ENCODE measurements at regions not wholly inside any gene's neighbourhood (a gene's known extent, or its start where the extent isn't known, plus 50 kb on each side); places are given as distances from the start of the nearest gene placed in this dataset.
"Not testable (repeated sequence)": the region's sequence is repeated elsewhere in the genome, so short reads cannot be mapped to it uniquely, and the experiment has no call there.

DNA sequence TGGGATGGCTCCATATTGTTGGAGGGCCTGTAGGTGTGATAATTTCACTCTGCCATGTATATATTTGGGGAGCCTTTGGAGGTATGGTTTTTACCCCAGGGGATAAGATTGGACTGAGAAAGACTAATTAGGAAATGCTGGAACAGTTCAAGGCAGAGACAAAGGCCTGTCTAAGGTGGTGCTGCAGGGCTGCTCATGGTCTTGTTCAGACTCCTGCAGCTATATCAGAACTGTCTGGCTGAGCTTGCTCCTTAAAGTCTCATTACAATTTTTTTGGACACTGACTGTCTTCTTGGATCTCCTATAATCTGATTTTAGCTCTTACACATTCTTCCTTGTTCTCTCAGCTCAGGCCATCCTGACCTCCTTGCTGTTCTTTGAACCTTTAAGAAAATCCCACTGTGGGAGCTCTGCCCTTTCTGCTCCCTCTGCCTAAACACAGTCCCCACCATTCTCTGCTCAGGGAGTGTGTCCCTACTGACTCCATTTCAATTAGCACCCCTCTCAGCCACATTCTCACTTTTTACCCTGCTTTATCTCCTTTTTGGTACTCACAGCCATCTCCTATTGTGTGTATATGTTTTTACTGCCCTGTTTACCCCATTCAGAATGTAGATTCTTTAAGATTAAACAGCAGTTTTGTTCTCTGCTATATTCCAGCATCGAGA lies 468.7 kb upstream of the FANCL start:
- peaks cover 4% of the 10 kb centered on the region for H3K9me3 Mint-ChIP-seq

DNA sequence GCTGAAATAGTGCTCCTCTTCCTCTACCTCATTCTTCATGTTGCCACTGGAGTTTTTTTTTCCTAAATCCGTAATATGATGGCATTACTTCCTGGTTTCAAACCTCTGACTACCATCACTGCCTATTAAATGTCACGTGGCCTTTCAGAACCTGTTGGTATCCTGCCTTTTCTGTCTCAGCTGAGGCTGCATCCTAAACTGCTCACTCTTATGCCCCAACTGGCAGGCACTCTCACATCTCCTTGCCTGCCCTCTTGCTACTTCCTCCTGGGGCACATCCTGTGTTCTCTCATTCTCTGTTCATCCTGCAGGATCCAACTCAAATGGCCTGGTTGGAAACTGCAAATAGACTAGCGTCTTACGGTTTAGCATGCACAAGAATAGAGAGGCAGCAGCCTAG lies 468.1 kb upstream of the FANCL start:
- DNase-seq (ENCODE audit: low spot score) (no peak), ATAC-seq (no peak)
- no peaks in the 10 kb centered on the region for H3K4me1 Mint-ChIP-seq (ENCODE audit: low read depth in 2 of 2)
- no peak overlapping the region for H3K4me3 Mint-ChIP-seq
- peaks cover 0 to 9% of the 10 kb centered on the region in 2 donors for H3K27me3 Mint-ChIP-seq
- no peak overlapping the region for H3K27ac Mint-ChIP-seq
- peaks cover 4% of the 10 kb centered on the region for H3K9me3 Mint-ChIP-seq
- H3K36me3 Mint-ChIP-seq: no peaks in the 10 kb centered on the region

More for the DNA sequence above, 468.7 kb upstream of the FANCL start:
- ATAC-seq (no peak), DNase-seq (ENCODE audit: low spot score) (no peak)
- Mint-ChIP-seq H3K27ac (no peak overlapping the region), H3K4me3 (no peak overlapping the region), H3K4me1 (ENCODE audit: low read depth in 2 of 2) (no peaks in the 10 kb centered on the region), H3K36me3 (no peaks in the 10 kb centered on the region), H3K27me3 (peaks cover 0 to 9% of the 10 kb centered on the region in 2 donors)

DNA sequence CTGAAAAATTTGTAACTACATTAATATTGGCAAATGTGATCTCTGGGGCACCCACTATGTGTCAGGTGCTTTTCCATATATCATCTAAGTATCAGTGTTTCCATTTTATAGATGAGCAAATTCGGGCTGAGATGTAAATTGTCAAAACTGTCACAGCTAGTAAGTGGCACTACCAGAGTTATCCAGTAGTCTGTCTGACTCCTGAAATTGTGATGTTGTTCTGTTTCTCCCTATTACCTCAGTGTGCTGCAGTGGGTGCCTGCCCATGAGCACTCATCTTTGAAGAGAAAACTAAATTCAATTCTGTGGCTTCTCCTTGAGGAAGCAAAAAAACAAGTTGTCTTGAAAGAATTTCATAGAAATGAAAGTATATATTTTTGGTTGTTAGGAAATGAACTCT lies 467.4 kb upstream of the FANCL start:
- Mint-ChIP-seq H3K27me3 (peaks cover 0 to 9% of the 10 kb centered on the region in 2 donors), H3K4me1 (ENCODE audit: low read depth in 2 of 2) (no peaks in the 10 kb centered on the region), H3K9me3 (peaks cover 4% of the 10 kb centered on the region), H3K4me3 (no peak overlapping the region), H3K36me3 (no peaks in the 10 kb centered on the region), H3K27ac (no peak overlapping the region)
- no peak for ATAC-seq
- DNase-seq (ENCODE audit: low spot score): no peak

DNA sequence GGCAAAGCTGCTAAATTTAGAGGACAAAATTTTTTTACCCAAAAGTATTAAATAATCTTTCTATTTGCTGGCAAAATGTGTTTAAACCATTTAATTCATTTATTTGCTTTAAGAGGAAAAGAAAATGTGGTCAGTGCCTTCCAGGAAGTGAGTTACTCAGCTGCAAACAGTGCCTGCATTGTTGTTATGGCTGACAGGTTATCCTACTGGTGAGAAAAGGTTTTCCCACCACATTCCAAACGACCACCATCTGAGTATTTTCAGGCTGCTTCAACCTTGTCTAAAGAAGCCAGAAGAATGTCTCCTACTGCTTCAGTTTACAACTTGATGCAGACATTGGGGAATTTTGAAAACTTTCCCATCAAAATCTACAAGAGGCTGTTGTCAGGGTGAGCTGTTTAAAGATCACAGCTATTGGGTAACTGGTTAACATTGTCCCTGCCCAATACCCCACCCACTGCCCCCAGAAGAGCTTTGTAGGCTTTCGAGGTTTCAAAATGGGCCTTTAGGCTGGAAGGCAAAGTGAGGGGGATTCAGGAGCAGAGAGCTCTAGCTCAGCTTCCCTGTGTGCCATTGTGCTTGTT lies 461.3 kb upstream of the FANCL start:
- ATAC-seq (no peak), DNase-seq (ENCODE audit: low spot score) (no peak)
- Mint-ChIP-seq H3K27ac (no peak overlapping the region), H3K36me3 (no peaks in the 10 kb centered on the region), H3K27me3 (peaks cover 0 to 9% of the 10 kb centered on the region in 2 donors), H3K4me3 (no peak overlapping the region), H3K9me3 (no peaks in the 10 kb centered on the region), H3K4me1 (ENCODE audit: low read depth in 2 of 2) (no peaks in the 10 kb centered on the region)

DNA sequence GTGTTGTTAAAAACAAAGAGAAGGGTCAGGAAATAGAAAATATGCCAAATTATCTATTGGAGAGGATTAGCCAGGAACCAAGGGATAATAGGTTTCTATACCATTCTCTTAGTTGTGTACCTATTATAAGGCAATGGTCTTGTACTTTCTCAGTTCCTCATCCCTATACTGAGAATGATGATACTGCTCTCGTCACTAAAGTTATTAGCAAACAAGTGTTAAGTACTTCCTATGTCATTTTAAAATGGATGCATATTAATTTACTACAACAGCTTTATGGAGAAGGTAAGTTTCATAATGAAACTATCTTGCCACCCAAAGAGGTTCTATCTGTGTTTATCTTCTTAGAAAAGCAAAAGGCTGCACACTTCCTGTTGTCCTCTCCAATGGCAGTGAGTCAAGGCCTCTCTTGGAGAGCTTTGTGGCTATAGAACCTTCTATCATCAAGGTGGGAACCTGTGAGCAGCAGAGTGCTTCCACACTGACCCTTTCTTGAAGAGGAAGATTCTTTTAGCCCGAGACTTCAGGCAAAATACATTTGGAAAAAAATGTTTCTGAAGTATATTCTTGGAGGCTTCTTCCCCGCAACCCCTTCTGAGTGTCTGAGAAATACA lies 460.7 kb upstream of the FANCL start:
- H3K27me3 Mint-ChIP-seq: peaks cover 0 to 9% of the 10 kb centered on the region in 2 donors
- H3K36me3 Mint-ChIP-seq: no peaks in the 10 kb centered on the region
- no peak overlapping the region for H3K27ac Mint-ChIP-seq
- ATAC-seq: no peak
- DNase-seq (ENCODE audit: low spot score): no peak
- H3K4me1 Mint-ChIP-seq (ENCODE audit: low read depth in 2 of 2): no peaks in the 10 kb centered on the region
- no peaks in the 10 kb centered on the region for H3K9me3 Mint-ChIP-seq
- H3K4me3 Mint-ChIP-seq: no peak overlapping the region

DNA sequence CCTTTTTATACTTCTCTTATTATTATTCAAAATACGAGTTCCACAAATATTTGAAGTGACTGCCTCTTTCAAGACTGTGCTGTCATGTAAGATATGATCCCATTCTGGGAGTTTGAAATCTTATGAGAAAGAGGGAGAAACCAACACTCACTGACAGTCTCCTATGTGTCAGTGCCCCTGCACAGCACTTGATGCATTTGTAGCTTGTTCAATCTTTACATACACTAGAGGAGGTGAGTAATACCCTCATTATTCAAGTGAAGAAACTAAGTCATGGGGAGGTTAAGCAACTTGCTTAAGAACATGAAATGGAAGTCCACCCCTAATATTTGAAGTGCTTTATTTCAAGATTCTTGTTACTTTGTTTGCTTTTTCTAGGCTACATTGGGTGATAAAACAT lies 459.5 kb upstream of the FANCL start:
- ATAC-seq (no peak), DNase-seq (ENCODE audit: low spot score) (no peak)
- no peak overlapping the region for H3K4me3 Mint-ChIP-seq
- no peaks in the 10 kb centered on the region for H3K9me3 Mint-ChIP-seq
- H3K4me1 Mint-ChIP-seq (ENCODE audit: low read depth in 2 of 2): no peaks in the 10 kb centered on the region
- no peak overlapping the region for H3K27ac Mint-ChIP-seq
- no peaks in the 10 kb centered on the region for H3K27me3 Mint-ChIP-seq
- no peaks in the 10 kb centered on the region for H3K36me3 Mint-ChIP-seq

DNA sequence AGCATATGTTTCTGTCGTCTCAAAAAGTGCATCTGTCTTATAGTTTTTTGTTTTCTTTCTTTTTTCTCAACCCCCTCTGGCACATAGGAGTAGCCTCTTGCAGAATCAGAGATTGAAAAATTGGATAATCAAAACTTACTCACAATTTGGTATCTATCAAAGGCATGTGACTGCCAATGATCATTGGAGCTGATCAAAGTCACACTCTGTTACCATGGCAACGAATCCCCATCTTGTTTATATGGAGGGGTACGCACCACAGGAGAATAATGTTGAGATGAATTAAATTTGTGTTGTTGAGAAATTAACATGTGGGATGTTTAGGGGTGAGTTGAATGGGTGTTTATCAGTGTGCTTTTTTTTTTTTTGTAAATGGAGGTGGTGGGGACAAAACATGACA lies 458.3 kb upstream of the FANCL start:
- H3K36me3 Mint-ChIP-seq: no peaks in the 10 kb centered on the region
- no peaks in the 10 kb centered on the region for H3K4me1 Mint-ChIP-seq (ENCODE audit: low read depth in 2 of 2)
- ATAC-seq (no peak), DNase-seq (ENCODE audit: low spot score) (no peak)
- no peak overlapping the region for H3K27ac Mint-ChIP-seq
- H3K9me3 Mint-ChIP-seq: peaks cover 3% of the 10 kb centered on the region
- H3K27me3 Mint-ChIP-seq: no peaks in the 10 kb centered on the region
- no peak overlapping the region for H3K4me3 Mint-ChIP-seq

DNA sequence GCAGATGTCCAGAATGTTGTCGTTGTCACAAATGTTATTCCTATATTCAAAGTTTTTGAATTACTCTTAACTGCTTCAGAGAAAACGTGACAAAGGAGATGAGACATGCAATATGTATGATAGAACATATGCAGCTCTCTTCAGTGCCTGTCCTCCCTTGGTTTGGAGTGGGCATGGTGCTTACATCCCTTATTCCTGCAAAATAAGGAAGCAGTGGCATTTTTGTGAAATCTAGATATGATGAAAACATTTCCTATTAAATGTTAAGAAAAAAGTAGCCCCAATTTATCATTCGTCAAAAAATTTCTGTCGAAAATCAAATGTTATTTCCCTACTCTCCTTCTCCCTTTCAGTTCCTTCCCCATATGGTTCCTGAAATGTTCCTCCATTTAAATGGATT lies 457.5 kb upstream of the FANCL start:
- H3K36me3 Mint-ChIP-seq: no peaks in the 10 kb centered on the region

DNA sequence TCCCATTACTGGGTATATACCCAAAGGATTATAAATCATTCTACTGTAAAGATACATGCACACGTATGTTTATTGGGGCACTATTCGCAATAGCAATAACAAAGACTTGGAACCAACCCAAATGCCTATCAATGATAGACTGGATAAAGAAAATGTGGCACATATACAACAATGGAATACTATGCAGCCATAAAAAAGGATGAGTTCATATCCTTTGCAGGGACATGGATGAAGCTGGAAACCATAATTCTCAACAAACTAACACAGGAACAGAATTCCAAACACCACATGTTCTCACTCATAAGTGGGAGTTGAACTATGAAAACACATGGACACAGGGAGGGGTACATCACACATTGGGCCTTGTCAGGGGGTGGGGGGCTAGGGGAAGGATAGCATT lies 453.0 kb upstream of the FANCL start:
- H3K9me3 Mint-ChIP-seq; H3K4me1 Mint-ChIP-seq (ENCODE audit: low read depth in 2 of 2); H3K27ac Mint-ChIP-seq; H3K27me3 Mint-ChIP-seq; ATAC-seq; DNase-seq (ENCODE audit: low spot score); H3K4me3 Mint-ChIP-seq: not testable (repeated sequence)
- peaks cover 11% of the 10 kb centered on the region for H3K36me3 Mint-ChIP-seq

More for the DNA sequence above, 457.5 kb upstream of the FANCL start:
- no peak for DNase-seq (ENCODE audit: low spot score)
- H3K4me3 Mint-ChIP-seq: no peak overlapping the region
- H3K27me3 Mint-ChIP-seq: no peaks in the 10 kb centered on the region
- ATAC-seq: no peak
- no peak overlapping the region for H3K27ac Mint-ChIP-seq
- H3K4me1 Mint-ChIP-seq (ENCODE audit: low read depth in 2 of 2): no peaks in the 10 kb centered on the region
- peaks cover 3% of the 10 kb centered on the region for H3K9me3 Mint-ChIP-seq

DNA sequence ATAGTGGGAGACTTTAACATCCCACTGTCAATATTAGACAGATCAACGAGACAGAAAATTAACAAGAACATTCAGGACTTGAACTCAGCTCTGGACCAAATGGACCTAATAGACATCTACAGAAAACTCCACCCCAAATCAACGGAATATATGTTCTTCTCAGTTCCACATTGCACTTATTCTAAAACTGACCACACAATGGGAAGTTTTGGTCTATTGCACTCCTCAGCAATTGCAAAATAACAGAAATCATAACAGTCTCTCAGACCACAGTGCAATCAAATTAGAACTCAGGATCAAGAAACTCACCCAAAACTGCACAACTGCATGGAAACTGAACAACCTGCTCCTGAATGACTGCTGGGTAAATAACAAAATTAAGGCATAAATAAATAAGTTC lies 449.9 kb upstream of the FANCL start:
- peaks cover 11% of the 10 kb centered on the region for H3K36me3 Mint-ChIP-seq
- ATAC-seq; H3K9me3 Mint-ChIP-seq; H3K27me3 Mint-ChIP-seq; H3K4me3 Mint-ChIP-seq; DNase-seq (ENCODE audit: low spot score); H3K4me1 Mint-ChIP-seq (ENCODE audit: low read depth in 2 of 2); H3K27ac Mint-ChIP-seq: not testable (repeated sequence)

DNA sequence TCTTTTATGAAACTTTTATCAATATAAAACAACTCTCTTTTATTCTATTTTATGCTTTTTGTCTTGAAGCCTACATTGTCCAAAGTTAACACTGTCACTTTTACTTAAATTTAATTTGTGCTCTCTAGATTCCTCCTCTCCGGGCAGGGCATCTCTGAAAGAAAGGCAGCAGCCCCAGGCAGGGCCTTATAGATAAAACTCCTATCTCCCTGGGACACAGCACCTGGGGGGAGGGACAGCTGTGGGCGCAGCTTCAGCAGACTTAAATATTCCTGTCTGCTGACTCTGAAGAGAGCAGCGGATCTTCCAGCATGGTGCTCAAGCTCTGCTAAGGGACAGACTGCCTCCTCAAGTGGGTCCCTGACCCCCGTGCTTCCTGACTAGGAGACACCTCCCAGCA lies 447.7 kb upstream of the FANCL start:
- H3K27ac Mint-ChIP-seq: no peak overlapping the region
- H3K4me1 Mint-ChIP-seq (ENCODE audit: low read depth in 2 of 2): no peaks in the 10 kb centered on the region
- H3K36me3 Mint-ChIP-seq: peaks cover 11% of the 10 kb centered on the region
- H3K27me3 Mint-ChIP-seq: no peaks in the 10 kb centered on the region
- H3K9me3 Mint-ChIP-seq: peaks cover 6% of the 10 kb centered on the region
- ATAC-seq (no peak), DNase-seq (ENCODE audit: low spot score) (no peak)
- no peak overlapping the region for H3K4me3 Mint-ChIP-seq

DNA sequence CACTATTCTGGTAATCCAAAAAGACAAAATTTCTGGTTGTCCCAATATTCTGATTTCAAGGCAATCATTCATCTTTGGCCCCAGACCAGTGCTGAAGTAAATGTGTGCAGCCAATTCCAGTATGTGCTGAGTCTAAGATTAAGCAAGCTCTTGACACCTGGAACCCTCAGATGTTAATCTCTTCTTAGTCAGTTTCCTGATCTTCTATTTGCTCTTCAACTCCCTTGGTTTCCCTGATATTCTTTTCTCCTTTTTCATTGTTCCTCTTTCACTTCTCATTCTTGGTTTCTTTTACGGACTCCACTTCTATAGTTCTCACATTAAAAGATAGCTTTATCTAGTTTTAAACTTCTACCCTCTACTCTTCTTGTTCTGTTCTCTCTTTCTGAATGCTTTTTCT lies 445.7 kb upstream of the FANCL start:
- H3K4me3 Mint-ChIP-seq: no peak overlapping the region
- peaks cover 6% of the 10 kb centered on the region for H3K9me3 Mint-ChIP-seq
- H3K27me3 Mint-ChIP-seq: no peaks in the 10 kb centered on the region
- ATAC-seq (no peak), DNase-seq (ENCODE audit: low spot score) (no peak)
- peaks cover 11% of the 10 kb centered on the region for H3K36me3 Mint-ChIP-seq
- H3K4me1 Mint-ChIP-seq (ENCODE audit: low read depth in 2 of 2): no peaks in the 10 kb centered on the region
- no peak overlapping the region for H3K27ac Mint-ChIP-seq

DNA sequence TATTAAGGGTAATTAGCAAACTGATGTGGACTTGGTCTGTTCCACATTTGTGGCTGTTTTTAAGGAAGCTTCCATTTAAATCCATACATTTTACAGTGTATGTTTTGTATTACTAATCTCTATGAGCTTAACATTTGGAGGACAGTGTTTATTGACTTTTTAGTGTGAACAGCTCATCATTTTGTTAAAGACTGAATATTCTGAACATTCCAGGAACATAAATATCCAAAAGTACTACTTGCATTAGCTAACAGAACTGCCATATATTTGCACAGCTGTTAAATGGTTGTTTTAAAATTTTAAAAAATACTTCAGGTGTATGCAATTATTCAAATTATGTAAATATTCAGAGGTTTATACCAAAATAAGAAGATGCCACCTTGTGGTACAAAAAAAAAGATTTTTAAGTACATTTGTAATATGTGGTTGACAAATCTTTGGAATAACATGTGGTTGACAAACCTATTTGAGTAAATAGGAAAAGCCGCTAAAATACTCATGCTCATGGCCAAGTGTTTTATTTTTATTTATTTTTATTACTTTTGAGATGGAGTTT lies 439.7 kb upstream of the FANCL start:
- no peak overlapping the region for H3K27ac Mint-ChIP-seq
- H3K27me3 Mint-ChIP-seq: no peaks in the 10 kb centered on the region
- ATAC-seq: no peak

DNA sequence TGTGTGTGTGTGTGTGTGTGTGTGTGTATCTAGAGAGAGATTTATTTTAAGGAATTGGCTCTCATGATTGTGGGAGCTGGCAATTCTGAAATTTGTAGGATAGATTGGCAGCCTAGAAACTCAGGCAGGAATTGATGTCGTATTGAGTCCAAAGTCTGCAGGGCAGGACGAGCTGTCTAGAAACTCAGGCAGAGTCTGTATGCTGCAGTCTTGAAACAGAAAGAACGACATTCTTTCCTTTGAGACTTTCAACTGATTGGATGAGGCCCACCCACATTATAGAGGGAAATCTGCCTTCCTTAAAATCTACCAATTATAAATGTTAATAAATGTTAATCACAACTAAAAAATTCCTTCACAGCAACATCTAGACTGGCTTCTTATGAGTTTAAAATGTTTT lies 436.6 kb upstream of the FANCL start:
- no peaks in the 10 kb centered on the region for H3K27me3 Mint-ChIP-seq
- no peaks in the 10 kb centered on the region for H3K4me1 Mint-ChIP-seq (ENCODE audit: low read depth in 2 of 2)
- no peak overlapping the region for H3K4me3 Mint-ChIP-seq

More for the DNA sequence above, 439.7 kb upstream of the FANCL start:
- Mint-ChIP-seq H3K36me3 (no peaks in the 10 kb centered on the region), H3K4me1 (ENCODE audit: low read depth in 2 of 2) (no peaks in the 10 kb centered on the region), H3K9me3 (no peaks in the 10 kb centered on the region), H3K4me3 (no peak overlapping the region)
- no peak for DNase-seq (ENCODE audit: low spot score)

More for the DNA sequence above, 436.6 kb upstream of the FANCL start:
- ATAC-seq (no peak), DNase-seq (ENCODE audit: low spot score) (no peak)
- Mint-ChIP-seq H3K36me3 (no peaks in the 10 kb centered on the region), H3K27ac (no peak overlapping the region), H3K9me3 (no peaks in the 10 kb centered on the region)

All from natural killer cell treated with Interleukin-12 subunit alpha and Interleukin-12 subunit beta and Interleukin-15 and Interleukin-18, amount 100 ng/mL, for 72 hours (primary cell).